Kidney epithelial cell (primary cell): ENCODE measurements at regions not wholly inside any gene's neighbourhood (a gene's known extent, or its start where the extent isn't known, plus 50 kb on each side); places are given as distances from the start of the nearest gene placed in this dataset.

Experiments used
- DNase-seq: peaks from one replicate; pipeline ENCODE4 v3.0.0-alpha.2; 2010; ENCODE audit warnings: low read depth
- H3K27me3 ChIP-seq: 2 replicates; pipeline ENCODE4 v1.6.0; 2011; ENCODE audit warnings: low read length; ENCODE audit not compliant: control insufficient read depth, insufficient read depth
- H3K36me3 ChIP-seq: 2 replicates; pipeline ENCODE4 v1.5.1; 2011; ENCODE audit warnings: low read length; ENCODE audit not compliant: control insufficient read depth, insufficient read depth
- H3K4me3 ChIP-seq: 2 replicates; pipeline ENCODE4 v1.5.1; 2011; ENCODE audit warnings: low read depth, mild to moderate bottlenecking, control low read depth, low read length
- CTCF ChIP-seq: IDR thresholded peaks from 2 replicates; pipeline ENCODE4 v1.5.1; 2011; ENCODE audit warnings: mild to moderate bottlenecking, moderate library complexity, low read length, control low read depth, inconsistent platforms; ENCODE audit not compliant: insufficient read depth, poor library complexity, severe bottlenecking

- no peak for DNase-seq
- Histone ChIP-seq H3K27me3 (no peaks in the 10 kb centered on the region), H3K36me3 (no peaks in the 10 kb centered on the region), H3K4me3 (no peak overlapping the region)
- TF ChIP-seq CTCF: no peak
Observed at GRCh38 chr5:121109817-121110216, 645.7 kb downstream of the PRR16 start.

GRCh38 chr5:121121786-121122185 lies 657.7 kb downstream of the PRR16 start:
- DNase-seq: no peak
- TF ChIP-seq CTCF: no peak
- Histone ChIP-seq H3K36me3 (no peaks in the 10 kb centered on the region), H3K27me3 (no peaks in the 10 kb centered on the region), H3K4me3 (no peak overlapping the region)

- H3K36me3 ChIP-seq: no peaks in the 10 kb centered on the region
- no peaks in the 10 kb centered on the region for H3K27me3 ChIP-seq
- H3K4me3 ChIP-seq: no peak overlapping the region
- DNase-seq: no peak
- TF ChIP-seq CTCF: no peak
Observed at GRCh38 chr5:121138495-121138907, 674.4 kb downstream of the PRR16 start.

- Histone ChIP-seq H3K36me3 (no peaks in the 10 kb centered on the region), H3K27me3 (no peaks in the 10 kb centered on the region), H3K4me3 (no peak overlapping the region)
- DNase-seq: no peak
- no peak for TF ChIP-seq CTCF
Observed at GRCh38 chr5:121138952-121139351, 674.9 kb downstream of the PRR16 start.

GRCh38 chr5:121144764-121145163 lies 680.7 kb downstream of the PRR16 start:
- DNase-seq: no peak
- H3K27me3 ChIP-seq: no peaks in the 10 kb centered on the region

More at GRCh38 chr5:121144764-121145163, 680.7 kb downstream of the PRR16 start:
- Histone ChIP-seq H3K36me3 (no peaks in the 10 kb centered on the region), H3K4me3 (no peak overlapping the region)
- no peak for TF ChIP-seq CTCF
